GM04503 (cell line): ENCODE measurements at regions not wholly inside any gene's neighbourhood (a gene's known extent, or its start where the extent isn't known, plus 50 kb on each side); places are given as distances from the start of the nearest gene placed in this dataset.

ENCODE experiments used
- DNase-seq: peaks from one replicate; pipeline ENCODE4 v3.0.0-alpha.2; 2012; ENCODE audit warnings: low read depth

GRCh38 chr10:124286621-124287020, 132.1 kb downstream of the OAT start:
- no peak for DNase-seq

GRCh38 chr10:124285587-124286527, 132.9 kb downstream of the OAT start:
- DNase-seq = no peak

GRCh38 chr10:124283949-124284250, 134.8 kb downstream of the OAT start:
- DNase-seq = no peak

- DNase-seq = no peak
These were observed 135.3 kb downstream of the OAT start for GRCh38 chr10:124283215-124283948.

GRCh38 chr10:124282326-124282725, 136.4 kb downstream of the OAT start:
- DNase-seq = no peak

- no peak for DNase-seq
These were observed 137.1 kb downstream of the OAT start for GRCh38 chr10:124281666-124282065.

- DNase-seq = no peak
These were observed 137.8 kb downstream of the OAT start for GRCh38 chr10:124280916-124281315.

GRCh38 chr10:124279882-124280281, 138.8 kb downstream of the OAT start:
- no peak for DNase-seq

- DNase-seq = no peak
These were observed 139.4 kb downstream of the OAT start for GRCh38 chr10:124279298-124279697.

- no peak for DNase-seq
These were observed 140.4 kb downstream of the OAT start for GRCh38 chr10:124278356-124278755.

- no peak for DNase-seq
These were observed 145.6 kb downstream of the OAT start for GRCh38 chr10:124273141-124273540.

- DNase-seq = no peak
These were observed 147.0 kb downstream of the OAT start for GRCh38 chr10:124271676-124272075.

GRCh38 chr10:124270530-124271327, 148.0 kb downstream of the OAT start:
- no peak for DNase-seq

GRCh38 chr10:124268976-124269375, 149.7 kb downstream of the OAT start:
- DNase-seq = no peak

GRCh38 chr10:124267911-124268549, 150.7 kb downstream of the OAT start:
- DNase-seq = no peak

- DNase-seq = peak; percentile 50
These were observed 151.4 kb downstream of the OAT start for GRCh38 chr10:124267231-124267885.

GRCh38 chr10:124266468-124267230, 152.1 kb downstream of the OAT start:
- no peak for DNase-seq

- no peak for DNase-seq
These were observed 152.8 kb downstream of the OAT start for GRCh38 chr10:124265776-124266467.

- DNase-seq = no peak
These were observed 153.4 kb downstream of the OAT start for GRCh38 chr10:124265391-124265745.

GRCh38 chr10:124264711-124265390, 153.9 kb downstream of the OAT start:
- no peak for DNase-seq
